ENCODE measurements at regions not wholly inside any gene's neighbourhood (a gene's known extent, or its start where the extent isn't known, plus 50 kb on each side); places are given as distances from the start of the nearest gene placed in this dataset.

DNA sequence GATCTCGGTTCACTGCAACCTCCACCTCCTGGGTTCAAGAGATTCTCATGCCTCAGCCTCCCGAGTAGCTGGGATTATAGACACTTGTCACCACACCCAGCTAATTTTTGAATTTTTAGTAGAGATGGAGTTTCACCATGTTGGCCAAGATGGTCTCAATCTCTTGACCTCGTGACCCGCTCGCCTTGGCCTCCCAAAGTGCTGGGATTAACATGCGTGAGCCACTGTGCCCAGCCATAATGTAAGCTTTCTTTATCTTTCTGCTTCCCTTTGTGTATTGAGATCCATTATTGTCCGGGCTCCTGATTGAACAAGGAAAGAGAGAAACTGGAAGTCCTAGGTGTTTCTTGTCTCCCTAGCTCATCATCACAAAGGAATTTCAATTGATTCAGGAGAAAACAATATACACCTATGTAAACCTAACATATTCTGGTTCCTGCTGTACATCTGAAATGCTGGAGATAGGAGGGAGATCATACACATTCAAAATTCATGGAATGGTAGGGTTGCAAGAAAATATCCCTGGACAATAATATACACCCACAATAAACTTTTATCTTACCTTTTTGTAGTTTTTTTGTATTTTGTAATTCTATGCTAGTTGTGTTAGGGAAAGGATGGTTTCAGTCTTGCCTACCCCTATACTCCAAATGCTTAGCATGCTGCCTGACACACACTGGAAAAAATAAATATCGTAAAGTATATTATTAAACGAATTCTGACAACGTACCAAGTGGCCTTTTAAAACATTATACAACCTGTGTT is 194.4 kb upstream of the HS3ST1 start:
- no peak for DNase-seq (ENCODE audit: low read depth in 1 of 2, low spot score in 1 of 2)

DNA sequence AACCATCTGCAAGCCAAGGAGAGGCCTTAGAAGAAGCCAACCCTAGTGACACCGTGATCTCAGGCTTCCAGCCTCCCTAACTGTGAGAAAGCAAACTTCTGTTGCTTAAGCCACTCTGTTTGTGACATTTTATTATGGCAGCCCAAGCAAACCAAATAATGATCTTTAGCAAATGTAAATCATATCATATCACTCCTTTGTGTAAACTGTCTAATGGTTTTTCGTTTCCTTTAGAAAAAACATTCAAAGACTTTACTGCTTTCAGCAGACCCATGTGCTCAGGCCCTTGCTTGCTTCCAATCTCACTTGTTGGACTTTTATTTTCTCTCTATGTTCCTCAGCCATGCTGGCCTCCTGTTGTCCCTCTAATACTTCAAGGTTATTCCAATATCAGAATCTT is 192.2 kb upstream of the HS3ST1 start:
- no peak for DNase-seq (ENCODE audit: low read depth in 1 of 2, low spot score in 1 of 2)

DNA sequence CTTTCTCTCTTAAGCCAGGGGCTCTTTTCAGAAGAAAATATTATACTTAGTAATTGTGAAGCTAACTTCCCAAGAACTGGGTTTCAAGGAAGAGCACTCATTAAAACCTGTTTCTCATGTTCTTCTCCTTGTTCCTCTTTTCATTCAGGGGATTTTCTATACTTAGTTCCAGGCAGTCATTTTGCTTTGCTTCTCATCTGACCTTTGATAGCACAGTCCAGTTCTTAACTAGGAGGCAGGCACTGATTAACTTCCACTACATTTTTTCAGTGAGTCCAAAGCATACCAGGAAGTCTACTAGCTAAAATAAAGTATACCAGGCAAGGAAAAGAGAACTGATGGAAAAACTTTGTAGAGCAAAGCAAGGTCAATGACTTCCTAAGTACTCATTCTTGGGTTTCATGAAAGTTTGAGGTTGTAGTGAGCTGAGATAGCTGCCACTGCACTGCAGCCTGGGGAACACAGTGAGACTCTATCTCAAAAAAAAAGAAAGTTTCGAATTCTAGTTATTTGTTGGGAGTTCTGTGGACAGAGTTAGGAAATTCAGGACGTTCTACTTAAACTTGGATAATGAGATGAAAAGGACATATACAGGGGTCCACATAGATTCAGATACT is 190.1 kb upstream of the HS3ST1 start:
- DNase-seq (ENCODE audit: low read depth in 1 of 2, low spot score in 1 of 2) = no peak

DNA sequence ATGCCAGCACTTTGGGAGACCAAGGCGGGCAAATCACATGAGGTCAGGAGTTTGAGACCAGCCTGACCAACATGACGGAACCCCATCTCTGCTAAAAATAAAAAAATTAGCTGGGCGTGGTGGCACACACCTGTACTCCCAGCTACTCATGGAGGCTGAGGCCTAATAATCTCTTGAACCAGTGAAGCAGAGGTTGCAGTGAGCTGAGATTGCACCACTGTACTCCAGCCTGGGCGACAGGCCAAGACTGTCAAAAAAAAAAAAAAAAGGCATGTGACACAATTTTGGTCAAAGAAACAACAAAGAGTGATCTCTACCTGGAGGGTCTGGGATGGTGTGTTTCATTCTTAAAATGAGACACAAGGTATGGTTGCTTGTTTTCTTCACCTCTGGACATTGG is 188.2 kb upstream of the HS3ST1 start:
- DNase-seq (ENCODE audit: low read depth in 1 of 2, low spot score in 1 of 2) = no peak

DNA sequence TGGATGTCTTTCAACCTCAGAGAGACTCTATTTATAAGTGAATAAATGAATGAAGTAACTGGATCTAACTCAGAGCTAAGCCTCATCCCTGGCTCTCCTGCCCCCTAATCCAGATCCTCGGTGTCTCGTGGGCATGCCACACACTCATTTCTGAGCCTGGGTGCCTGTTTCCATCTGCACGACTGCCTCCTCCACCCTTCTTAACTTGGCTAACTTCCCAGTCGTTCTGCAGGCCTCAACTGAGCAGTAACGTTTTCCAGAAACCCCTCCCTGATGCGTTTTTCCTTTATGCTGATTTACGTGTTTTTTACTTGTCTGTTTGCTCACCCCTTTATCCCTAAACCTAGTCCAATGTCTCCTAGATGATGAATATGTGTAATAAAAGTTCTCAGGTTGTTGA is 186.9 kb upstream of the HS3ST1 start:
- DNase-seq (ENCODE audit: low read depth in 1 of 2, low spot score in 1 of 2) = no peak

DNA sequence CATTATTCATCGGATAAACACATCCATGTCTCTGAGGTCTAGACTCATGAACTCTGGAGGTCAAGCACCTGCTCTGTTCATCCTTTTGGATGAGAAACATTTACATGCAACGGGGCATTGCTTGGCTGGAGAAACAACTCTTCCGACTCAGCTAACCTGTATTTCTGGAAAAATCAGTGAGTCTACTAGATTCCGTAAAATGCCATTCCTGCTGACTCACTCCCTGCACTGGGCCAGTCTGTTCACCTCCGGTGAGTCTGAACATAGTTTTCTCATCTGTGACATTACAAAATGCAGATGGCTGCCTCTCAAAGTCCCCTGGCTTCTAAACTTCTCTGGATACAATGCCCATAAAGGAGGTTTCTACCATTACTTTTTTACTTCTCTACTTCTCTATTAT is 185.7 kb upstream of the HS3ST1 start:
- no peak for DNase-seq (ENCODE audit: low read depth in 1 of 2, low spot score in 1 of 2)

DNA sequence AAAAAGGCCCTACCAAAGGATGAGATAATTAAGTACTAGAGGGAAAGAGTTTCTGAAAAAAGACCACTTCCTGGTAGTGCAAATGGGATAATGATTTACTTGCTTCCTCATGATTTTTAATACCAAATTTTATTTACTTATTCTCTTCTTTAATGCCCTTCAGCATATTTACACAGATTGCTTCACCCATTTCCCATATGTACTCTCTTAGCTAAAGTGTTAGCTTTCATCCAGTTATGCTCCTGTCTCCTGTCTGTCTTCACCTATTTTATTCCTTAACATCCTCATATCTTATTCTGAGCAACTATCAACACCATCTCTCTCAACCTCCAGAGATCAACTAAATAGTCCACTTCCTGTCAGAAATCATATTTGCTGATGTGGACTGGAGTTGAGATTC is 183.2 kb upstream of the HS3ST1 start:
- DNase-seq (ENCODE audit: low read depth in 1 of 2, low spot score in 1 of 2) = no peak

DNA sequence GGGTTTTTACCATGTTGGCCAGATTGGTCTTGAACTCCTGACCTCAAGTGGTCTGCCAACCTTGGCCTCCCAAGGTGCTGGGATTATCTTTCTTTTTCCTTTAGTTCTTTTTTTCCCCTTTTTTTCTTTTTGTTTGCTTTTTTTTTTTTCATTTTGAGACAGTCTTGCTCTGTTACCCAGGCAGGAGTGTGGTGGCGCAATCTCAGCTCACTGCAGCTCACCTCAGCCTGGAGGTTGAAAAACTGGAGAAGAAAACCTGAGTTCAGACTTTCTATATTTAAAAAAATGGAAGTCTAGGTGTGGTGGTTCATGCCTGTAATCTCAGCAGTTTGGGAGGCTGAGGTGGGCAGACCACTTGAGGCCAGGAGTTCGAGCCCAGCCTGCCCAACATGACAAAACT is 181.1 kb upstream of the HS3ST1 start:
- no peak for DNase-seq (ENCODE audit: low read depth in 1 of 2, low spot score in 1 of 2)

DNA sequence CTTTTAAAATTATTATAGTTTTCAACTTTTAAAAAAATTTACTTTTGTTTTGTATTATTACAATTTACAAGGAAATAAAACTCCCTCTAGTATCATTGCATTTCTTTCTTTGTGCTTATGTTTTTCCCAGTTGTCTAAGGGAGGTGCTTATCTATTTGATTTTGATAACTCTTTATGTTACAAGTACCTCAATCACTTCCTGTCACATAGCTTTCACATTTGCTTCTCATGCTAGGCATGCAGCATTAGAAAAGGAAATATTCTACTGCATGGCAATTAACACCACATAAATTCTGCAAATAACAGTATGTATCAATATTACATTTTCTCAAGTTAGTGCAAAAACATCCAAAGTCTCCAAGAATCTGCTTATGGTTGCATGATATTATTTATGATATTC is 180.3 kb upstream of the HS3ST1 start:
- no peak for DNase-seq (ENCODE audit: low read depth in 1 of 2, low spot score in 1 of 2)

DNA sequence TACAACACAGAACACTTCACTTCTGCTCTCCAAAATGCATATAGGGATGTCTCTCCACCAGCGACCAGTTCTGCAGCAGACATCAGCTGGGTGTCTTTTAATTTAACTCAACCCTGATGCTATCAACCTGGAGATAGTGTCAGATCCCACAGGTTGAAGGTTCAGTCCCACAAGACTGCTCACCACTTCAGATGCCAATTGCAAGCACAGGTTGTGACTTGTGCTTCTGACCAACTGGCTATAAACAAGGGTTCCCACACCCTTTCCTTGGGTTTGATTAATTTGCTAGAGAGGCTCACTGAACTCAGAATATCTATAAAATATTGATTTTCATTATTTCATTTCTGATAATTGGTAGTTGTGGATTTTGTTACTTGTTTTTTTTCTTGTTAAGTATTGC is 177.4 kb upstream of the HS3ST1 start:
- no peak for DNase-seq (ENCODE audit: low read depth in 1 of 2, low spot score in 1 of 2)

DNA sequence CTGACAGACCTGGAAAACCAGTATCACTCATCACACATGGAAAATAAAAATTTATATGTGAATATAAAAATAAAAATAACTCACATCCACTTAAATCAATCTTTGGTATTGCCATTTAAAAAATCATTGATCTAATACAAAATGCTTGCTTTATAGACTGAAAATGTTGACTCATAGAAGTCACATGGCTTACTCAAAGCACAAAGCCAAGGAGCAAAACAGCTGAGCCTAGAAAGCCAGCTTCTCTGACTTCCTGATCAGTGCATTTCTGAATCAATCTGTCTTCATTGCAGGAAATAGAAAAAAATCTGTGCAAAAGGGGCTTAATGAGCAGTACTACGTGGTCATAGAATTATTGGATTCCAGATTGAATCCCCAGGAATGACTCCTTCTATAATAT is 176.9 kb upstream of the HS3ST1 start:
- no peak for DNase-seq (ENCODE audit: low read depth in 1 of 2, low spot score in 1 of 2)

DNA sequence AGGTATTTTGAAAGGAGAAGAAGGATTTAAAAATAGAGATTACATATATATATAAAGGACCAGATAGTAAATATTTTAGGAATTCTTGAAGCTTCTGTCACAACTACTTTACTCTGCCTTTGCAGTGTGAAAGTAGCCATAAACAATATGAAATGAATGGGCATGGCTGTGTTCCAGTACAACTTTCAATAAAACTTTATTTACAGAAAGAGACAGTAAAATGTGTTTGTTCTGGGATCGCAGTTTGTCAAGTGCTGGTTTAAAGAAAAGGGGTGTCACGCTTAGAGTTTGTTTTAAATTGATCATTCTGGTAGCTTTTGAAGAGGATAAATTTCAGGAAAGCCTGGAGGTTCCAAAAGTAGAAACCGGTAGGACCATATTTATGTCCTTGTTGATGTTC is 176.1 kb upstream of the HS3ST1 start:
- DNase-seq (ENCODE audit: low read depth in 1 of 2, low spot score in 1 of 2) = no peak

DNA sequence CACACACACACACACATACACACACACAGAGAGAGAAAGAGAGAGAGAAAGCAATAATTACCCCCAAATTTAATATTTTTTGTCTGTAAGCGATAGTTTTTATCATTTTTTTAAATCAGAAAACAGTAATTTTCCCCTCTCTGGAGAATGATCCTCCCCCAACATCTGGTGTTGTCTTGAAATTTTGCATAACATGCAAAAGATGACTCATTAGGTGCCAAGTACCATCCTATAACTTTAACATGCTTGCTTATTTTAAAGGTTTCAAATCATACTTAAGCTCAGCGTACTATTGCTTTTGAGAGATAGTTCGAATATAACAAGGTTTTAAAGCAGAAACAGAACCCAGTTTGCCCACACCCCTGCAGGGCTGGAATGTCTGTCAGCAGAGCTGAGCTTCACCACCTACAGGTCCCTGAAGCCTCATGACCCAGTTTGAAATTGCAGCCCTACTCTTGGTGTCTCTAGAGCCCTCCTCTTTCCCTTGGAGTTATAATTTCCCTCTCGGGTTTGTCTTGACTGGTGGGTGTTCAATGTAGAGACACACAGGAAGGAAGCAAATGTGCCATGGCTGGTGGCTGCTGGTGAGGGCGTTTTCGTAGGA is 175.0 kb upstream of the HS3ST1 start:
- no peak for DNase-seq (ENCODE audit: low read depth in 1 of 2, low spot score in 1 of 2)

DNA sequence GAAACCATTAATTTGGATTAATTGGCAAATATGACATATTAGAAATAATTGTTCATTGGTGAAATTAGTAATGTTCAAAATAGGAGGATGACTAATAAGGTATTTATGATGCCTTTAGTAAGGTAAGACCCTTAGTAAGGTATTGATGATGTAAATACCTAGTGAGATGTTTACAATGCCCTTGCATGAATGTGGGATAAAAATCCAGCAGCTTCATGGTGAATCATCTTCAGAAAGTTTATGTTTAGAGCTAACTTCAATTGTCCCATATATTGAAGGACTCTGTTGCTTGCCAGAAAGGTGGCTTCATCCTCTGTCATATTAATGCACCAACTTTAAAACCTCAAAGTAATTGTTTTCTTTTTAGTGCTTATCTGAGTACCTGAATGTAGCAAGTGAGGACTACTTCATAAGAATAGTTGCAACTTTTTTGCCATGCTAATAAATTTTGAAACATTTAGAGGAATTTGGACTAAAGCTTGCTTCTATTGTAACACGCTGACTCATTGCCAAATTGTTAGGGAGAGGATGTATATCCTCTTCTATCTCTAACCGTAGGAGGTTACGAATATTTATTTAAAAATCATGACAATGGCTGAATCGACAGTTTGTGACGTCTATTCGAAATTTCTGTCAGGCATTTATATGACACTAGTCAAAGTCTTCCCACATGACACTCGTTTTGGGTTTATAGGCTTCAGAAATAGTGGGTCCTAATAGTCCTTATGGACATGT is 174.1 kb upstream of the HS3ST1 start:
- DNase-seq (ENCODE audit: low read depth in 1 of 2, low spot score in 1 of 2) = no peak

DNA sequence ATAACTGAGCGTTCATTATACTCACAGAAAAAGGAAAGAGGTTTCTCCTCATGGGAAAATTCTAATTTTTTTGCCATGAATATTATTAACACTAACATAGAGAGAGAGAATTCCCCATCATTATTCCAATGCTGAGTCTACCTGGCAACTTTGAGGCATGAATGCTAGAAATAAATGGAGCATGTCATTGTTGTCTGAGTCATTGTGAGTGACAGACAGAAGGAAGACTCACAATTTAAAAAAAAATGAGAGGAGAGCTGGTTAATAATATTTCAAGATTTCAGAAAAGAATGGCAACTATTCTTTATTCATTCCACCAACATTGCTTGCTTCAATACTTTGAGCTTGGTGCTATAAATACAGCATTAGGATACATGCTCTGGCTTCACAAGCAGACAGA is 170.4 kb upstream of the HS3ST1 start:
- DNase-seq (ENCODE audit: low read depth in 1 of 2, low spot score in 1 of 2) = no peak

DNA sequence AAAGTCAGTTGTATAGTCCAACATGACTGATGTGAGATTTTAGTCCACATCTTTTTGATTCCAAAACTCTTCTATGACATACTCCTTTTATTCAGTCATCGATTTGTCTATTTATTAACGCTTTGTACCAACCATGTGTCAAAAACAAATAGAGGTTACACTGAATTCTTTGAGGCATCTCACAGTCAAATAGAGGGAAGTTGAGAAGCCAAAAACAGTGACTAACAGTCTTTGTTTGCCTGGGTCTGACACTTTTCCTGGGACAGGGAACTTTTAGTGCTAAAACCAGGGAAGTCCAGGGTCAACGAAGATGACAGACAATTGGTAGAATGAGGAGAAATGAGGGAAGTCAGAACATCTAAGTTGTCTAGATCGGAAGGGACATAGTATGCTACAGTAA is 169.9 kb upstream of the HS3ST1 start:
- DNase-seq (ENCODE audit: low read depth in 1 of 2, low spot score in 1 of 2) = no peak

DNA sequence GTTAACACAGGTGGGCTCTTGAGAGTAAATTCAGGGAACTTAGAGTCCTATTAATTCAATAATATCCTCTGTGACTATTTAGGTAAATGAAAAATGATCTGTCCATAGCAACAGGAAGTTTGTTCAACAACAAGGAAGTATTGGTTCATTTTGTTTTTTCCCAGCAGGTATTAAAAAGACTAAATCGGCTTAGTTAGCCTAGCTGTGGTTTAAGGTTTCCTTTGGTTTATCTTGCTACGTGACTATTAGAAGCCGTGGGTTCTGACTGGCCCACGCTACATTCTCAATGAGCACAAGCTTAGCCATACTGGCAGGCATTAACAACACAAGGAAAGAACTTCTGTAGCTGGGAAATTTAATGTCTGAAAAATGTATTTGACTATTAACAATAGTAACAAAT is 168.8 kb upstream of the HS3ST1 start:
- DNase-seq (ENCODE audit: low read depth in 1 of 2, low spot score in 1 of 2) = no peak

DNA sequence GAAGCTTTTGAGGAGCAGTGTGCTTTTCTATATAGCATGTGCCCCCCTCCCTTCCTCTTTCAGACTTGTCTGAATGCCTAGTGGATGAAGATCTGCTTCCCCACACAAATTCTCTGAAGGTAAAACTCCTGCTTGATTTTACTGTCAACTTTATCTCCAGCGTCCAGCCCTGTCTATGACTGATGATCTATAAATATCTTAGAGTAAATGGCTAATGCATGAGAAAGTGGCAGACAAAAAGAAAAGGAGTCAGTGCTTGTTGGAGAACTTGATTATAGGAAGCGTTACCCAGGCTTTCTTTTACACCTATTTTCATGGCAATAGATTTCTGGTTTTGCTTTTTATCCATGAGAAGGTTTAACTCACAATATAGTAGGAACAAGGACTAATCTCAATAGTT is 168.3 kb upstream of the HS3ST1 start:
- no peak for DNase-seq (ENCODE audit: low read depth in 1 of 2, low spot score in 1 of 2)

DNA sequence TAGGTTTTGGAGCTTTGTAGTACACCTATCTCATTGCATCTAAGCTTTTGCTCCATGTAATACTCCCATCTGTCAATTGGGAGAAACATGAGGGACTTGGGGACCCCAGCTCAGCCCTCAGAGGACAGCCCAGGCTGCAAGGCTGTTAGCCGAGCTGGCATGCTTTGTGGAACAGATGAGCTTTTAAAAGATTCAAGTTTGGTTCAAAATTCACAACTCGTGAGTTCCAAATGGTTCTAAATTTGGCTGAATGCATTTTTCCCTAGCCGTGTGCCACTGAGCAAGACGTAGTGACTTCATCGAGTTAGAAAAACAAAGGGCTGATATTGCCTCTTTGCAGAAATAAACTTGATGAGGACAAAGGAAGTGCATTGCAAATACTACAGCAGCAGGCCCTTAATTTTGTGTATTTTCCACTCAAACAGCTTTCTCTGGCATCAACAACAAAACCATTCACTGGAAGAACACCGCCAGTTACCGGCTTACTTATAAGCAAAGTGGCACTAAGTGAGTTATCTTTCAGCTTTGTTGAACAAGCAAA is 165.0 kb upstream of the HS3ST1 start:
- DNase-seq (ENCODE audit: low read depth in 1 of 2, low spot score in 1 of 2) = no peak

DNA sequence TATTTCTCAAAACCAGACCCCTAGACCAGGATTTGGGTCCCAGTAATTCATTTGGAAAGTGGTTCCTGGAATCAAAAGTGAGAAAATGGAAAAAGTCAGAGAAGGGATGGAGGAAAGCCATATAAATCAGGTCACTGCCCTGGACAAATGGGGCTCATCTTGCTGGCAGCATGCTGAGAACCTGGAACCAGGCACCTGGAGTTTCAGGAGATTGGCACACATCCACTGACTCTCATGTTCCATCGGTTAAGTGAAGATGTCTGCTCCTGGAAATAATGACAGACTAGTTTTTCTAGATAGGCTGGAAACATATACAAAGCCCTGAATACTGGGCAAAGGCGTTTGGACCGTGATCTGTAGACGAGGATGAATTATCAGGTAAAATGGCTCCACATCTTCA is 163.6 kb upstream of the HS3ST1 start:
- DNase-seq (ENCODE audit: low read depth in 1 of 2, low spot score in 1 of 2) = no peak

DNA sequence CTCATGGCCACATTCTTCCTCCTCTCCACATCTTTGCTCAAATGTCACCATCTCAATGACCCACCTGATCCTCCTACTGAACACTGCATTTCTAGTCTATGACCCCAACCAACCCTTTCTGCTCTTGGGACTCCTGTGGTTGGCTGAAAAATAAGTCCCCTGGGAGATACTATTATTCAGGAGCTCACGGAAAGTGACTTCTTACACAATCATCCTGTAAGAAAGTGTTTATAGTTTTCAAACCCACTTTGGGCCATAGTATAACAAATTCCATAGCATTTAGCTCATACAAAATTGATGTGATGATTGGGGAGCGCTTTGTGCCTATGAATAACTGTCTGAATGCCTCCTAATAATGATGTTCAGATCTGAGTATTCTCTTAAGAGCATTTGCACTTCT is 161.4 kb upstream of the HS3ST1 start:
- DNase-seq (ENCODE audit: low read depth in 1 of 2, low spot score in 1 of 2) = no peak

DNA sequence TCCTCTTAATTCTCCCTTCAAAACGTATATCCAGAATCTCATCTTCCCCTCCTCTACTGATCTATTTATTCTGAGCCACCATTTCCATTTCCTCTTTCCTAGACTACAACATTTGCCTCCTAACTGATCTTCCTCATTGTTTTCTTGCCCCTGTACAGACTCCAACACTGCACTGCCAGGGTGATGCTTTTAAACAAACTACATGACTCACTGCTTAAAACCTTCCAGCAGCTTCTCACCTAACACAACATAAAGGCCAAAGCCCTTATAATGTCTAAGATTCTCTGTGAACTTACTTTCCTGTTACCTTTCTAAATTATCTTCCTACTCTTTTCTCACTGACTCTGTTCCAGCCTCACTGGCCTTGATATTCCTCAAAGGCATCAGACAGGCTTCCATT is 161.0 kb upstream of the HS3ST1 start:
- no peak for DNase-seq (ENCODE audit: low read depth in 1 of 2, low spot score in 1 of 2)

Data from activated CD4-positive, alpha-beta T cell treated with anti-CD3 and anti-CD28 coated beads, Interleukin-2, amount 50 U/mL, for 24 hours (primary cell).